ENCODE measurements at regions not wholly inside any gene's neighbourhood (a gene's known extent, or its start where the extent isn't known, plus 50 kb on each side); places are given as distances from the start of the nearest gene placed in this dataset.
"Not testable (repeated sequence)": the region's sequence is repeated elsewhere in the genome, so short reads cannot be mapped to it uniquely, and the experiment has no call there.

- not testable (repeated sequence) for H3K9ac ChIP-seq (ENCODE audit: low read depth, low read length); H3K4me3 ChIP-seq (ENCODE audit: low read length); H3K4me2 ChIP-seq (ENCODE audit: low read length); H3K36me3 ChIP-seq (ENCODE audit: insufficient read depth, low read length); H3K9me3 ChIP-seq (replicated peaks; ENCODE audit: low read length); H3K27me3 ChIP-seq (ENCODE audit: control insufficient read depth, insufficient read depth, low read length); H3K4me1 ChIP-seq (ENCODE audit: control insufficient read depth, insufficient read depth, low read length)
These were observed 129.6 kb downstream of the ART5 start for GRCh38 chr11:3512133-3512703.

DNA sequence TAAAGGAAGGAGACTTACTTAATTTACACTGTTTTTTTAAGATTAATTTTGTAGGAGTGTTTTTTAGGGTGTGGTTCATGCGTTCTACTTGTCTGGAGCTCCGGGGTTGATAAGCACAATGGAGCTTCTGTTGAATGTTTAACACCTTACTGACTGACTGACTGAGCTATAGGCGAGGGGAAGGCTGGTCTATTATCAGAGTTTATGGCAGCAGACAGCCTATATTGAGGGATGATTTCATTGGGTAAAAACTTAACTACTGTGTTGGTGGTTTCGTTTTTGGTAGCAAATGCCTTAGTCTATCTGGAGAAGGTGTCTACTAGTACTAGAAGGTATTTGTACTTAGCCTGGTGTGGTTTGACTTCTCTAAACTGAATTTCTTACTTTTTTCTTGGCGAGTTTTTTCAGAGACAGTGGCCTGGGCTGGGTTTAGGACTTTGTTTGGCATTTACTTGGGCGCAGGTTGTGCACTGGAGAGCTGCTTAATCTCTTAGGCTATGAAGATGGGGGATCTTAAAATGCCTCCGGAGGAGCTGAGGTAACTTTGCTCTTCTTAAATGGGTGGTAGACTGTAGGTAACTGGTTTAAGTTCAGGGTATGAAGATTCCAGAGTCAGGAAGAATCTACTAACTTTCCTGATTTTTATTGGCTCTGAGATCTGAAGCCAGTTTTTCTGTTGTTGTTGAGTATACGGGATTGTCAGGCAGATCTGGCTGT, 130.2 kb downstream of the ART5 start:
- H3K4me2 ChIP-seq (ENCODE audit: low read length); H3K4me1 ChIP-seq (ENCODE audit: control insufficient read depth, insufficient read depth, low read length); H3K9ac ChIP-seq (ENCODE audit: low read depth, low read length); H3K36me3 ChIP-seq (ENCODE audit: insufficient read depth, low read length); H3K4me3 ChIP-seq (ENCODE audit: low read length); H3K9me3 ChIP-seq (replicated peaks; ENCODE audit: low read length); H3K27me3 ChIP-seq (ENCODE audit: control insufficient read depth, insufficient read depth, low read length): not testable (repeated sequence)

GRCh38 chr11:3509563-3509962, 130.6 kb upstream of the ZNF195 start:
- not testable (repeated sequence) for H3K4me1 ChIP-seq (ENCODE audit: control insufficient read depth, insufficient read depth, low read length); H3K4me3 ChIP-seq (ENCODE audit: low read length); H3K4me2 ChIP-seq (ENCODE audit: low read length); H3K9me3 ChIP-seq (replicated peaks; ENCODE audit: low read length); H3K9ac ChIP-seq (ENCODE audit: low read depth, low read length); H3K36me3 ChIP-seq (ENCODE audit: insufficient read depth, low read length); H3K27me3 ChIP-seq (ENCODE audit: control insufficient read depth, insufficient read depth, low read length)

DNA sequence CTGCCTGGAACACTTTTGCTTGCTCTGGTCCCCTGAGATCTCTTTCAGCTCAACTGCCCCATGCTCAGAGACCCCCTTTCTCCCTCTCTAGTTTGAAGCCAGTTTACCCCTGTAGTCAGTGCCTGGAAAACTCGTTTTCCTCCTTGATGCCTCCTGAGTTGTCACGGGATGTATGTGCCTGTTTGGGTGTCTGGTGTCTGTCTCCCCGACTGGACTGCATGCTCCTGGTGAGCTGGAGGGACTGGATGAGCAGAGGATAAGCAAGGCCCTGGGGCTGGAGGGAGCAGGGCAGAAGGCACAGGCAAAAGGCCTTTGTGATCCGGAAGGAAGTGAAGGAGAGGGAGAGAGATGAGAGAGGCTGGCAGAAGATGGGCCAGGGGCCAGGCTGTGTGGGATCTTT, 120.3 kb upstream of the ZNF195 start:
- H3K36me3 ChIP-seq (ENCODE audit: insufficient read depth, low read length); H3K4me2 ChIP-seq (ENCODE audit: low read length); H3K9me3 ChIP-seq (replicated peaks; ENCODE audit: low read length); H3K27me3 ChIP-seq (ENCODE audit: control insufficient read depth, insufficient read depth, low read length); H3K9ac ChIP-seq (ENCODE audit: low read depth, low read length); H3K4me1 ChIP-seq (ENCODE audit: control insufficient read depth, insufficient read depth, low read length); H3K4me3 ChIP-seq (ENCODE audit: low read length): not testable (repeated sequence)

GRCh38 chr11:3498356-3498755, 119.4 kb upstream of the ZNF195 start:
- not testable (repeated sequence) for H3K36me3 ChIP-seq (ENCODE audit: insufficient read depth, low read length); H3K4me1 ChIP-seq (ENCODE audit: control insufficient read depth, insufficient read depth, low read length); H3K9me3 ChIP-seq (replicated peaks; ENCODE audit: low read length); H3K27me3 ChIP-seq (ENCODE audit: control insufficient read depth, insufficient read depth, low read length); H3K4me2 ChIP-seq (ENCODE audit: low read length); H3K4me3 ChIP-seq (ENCODE audit: low read length); H3K9ac ChIP-seq (ENCODE audit: low read depth, low read length)

GRCh38 chr11:3493152-3493551, 114.2 kb upstream of the ZNF195 start:
- not testable (repeated sequence) for H3K4me2 ChIP-seq (ENCODE audit: low read length); H3K27me3 ChIP-seq (ENCODE audit: control insufficient read depth, insufficient read depth, low read length); H3K9me3 ChIP-seq (replicated peaks; ENCODE audit: low read length); H3K4me3 ChIP-seq (ENCODE audit: low read length); H3K36me3 ChIP-seq (ENCODE audit: insufficient read depth, low read length); H3K4me1 ChIP-seq (ENCODE audit: control insufficient read depth, insufficient read depth, low read length); H3K9ac ChIP-seq (ENCODE audit: low read depth, low read length)

GRCh38 chr11:3488003-3488402, 109.1 kb upstream of the ZNF195 start:
- H3K9ac ChIP-seq (ENCODE audit: low read depth, low read length); H3K4me2 ChIP-seq (ENCODE audit: low read length): not testable (repeated sequence)

DNA sequence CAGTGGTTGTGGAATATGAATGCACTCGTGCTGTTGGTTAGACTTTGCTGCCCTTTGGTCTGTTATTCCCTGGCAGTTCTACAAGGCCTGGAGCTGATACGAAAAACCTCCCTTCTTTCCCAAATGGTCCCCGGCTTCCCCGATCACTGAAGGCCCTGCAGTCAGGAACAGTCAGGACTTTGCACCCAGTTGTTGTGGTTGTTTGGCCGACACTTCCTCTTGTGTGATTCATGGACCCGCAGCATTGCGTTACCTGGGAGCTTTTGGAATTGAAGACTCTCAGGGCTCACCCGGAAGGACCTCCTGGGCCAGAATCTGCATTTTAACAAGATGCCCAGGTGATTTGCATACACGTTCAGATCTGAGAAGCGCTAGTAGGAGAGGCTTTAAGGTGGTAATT, 106.8 kb upstream of the ZNF195 start:
- H3K9me3 ChIP-seq (replicated peaks; ENCODE audit: low read length); H3K27me3 ChIP-seq (ENCODE audit: control insufficient read depth, insufficient read depth, low read length); H3K9ac ChIP-seq (ENCODE audit: low read depth, low read length); H3K4me3 ChIP-seq (ENCODE audit: low read length); H3K4me2 ChIP-seq (ENCODE audit: low read length); H3K4me1 ChIP-seq (ENCODE audit: control insufficient read depth, insufficient read depth, low read length); H3K36me3 ChIP-seq (ENCODE audit: insufficient read depth, low read length): not testable (repeated sequence)

More at GRCh38 chr11:3488003-3488402, 109.1 kb upstream of the ZNF195 start:
- not testable (repeated sequence) for H3K36me3 ChIP-seq (ENCODE audit: insufficient read depth, low read length); H3K9me3 ChIP-seq (replicated peaks; ENCODE audit: low read length); H3K27me3 ChIP-seq (ENCODE audit: control insufficient read depth, insufficient read depth, low read length); H3K4me3 ChIP-seq (ENCODE audit: low read length); H3K4me1 ChIP-seq (ENCODE audit: control insufficient read depth, insufficient read depth, low read length)

DNA sequence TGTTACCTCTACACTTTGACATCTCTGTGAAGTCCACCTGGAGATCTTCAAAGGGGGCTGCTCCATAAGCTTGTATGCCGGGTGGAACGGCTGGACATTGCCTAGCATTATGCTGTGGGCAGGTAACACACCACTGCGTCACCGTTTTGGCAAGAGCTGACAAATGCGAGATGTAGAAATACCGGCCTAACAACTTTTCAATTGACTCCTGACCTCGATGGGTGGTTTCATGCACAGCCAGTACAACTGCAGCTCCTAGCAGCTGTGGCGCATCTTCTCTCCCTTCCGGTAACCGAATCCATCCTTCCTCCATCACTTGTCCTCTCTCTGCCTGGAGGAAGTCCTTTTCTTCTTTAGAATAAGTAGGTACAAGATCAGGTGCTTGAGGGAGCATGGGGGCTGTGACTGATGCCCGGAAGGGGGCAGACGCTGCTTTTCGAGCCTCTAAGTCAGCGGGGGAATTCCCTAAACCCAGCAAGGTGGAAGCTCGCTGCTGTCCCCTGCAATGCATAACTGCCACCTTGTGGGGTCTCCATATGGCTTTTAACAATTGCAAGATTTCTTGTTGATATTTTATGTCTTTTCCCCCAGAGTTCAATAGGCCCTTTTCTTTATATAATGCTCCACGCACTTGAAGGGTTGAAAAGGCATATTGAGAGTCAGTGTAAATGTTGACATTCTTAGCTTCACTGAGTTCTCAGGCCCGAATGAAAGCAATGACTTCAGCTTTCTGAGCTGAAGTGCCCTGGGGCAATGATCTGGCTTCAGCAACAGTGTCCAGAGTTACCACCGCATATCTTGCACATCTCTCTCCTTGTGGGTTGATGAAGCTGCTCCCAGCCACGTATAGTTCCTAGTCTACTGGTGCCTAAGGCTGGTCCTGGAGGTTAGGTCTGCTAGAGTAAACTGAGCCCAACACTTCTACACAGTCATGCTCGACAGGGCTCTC, 98.3 kb upstream of the ZNF195 start:
- H3K4me1 ChIP-seq (ENCODE audit: control insufficient read depth, insufficient read depth, low read length); H3K4me2 ChIP-seq (ENCODE audit: low read length); H3K27me3 ChIP-seq (ENCODE audit: control insufficient read depth, insufficient read depth, low read length); H3K4me3 ChIP-seq (ENCODE audit: low read length); H3K9ac ChIP-seq (ENCODE audit: low read depth, low read length); H3K9me3 ChIP-seq (replicated peaks; ENCODE audit: low read length); H3K36me3 ChIP-seq (ENCODE audit: insufficient read depth, low read length): not testable (repeated sequence)

DNA sequence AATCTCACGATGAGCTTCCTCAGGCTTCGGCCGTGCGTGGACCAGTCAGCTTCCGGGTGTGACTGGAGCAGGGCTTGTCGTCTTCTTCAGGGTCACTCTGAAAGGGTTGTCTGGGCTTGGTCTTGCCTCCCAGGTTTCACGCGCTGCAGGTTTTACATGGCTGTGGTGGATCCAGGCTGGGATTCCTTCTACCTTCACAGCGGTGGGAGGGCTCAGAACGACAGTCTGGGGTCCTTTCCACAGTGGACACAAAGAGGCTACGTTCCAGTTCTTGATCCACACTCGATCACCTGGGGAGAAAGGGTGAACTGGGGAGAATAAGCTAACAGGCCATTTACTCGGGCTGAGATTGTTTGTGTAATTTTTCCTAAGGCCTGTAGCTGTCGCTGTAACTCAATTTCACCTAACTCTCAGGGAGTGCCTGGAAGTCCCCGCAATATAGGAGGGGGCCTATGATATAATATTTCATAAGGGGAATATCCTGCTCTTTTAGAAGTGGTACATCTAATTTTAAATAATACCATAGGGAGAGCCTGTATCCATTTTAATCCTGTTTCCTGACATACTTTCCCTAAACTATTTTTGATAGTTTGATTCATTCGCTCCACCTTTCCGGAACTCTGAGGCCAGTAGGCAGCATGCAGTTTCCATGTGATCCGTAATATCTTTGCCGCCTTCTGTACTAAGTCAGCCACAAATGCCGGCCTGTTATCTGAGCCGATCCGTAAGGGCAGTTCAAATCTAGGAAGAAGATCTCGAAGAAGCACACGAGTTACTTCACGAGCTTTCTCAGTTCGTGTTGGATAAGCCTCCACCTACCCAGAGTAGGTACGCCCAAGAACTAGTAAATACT, 97.4 kb upstream of the ZNF195 start:
- H3K4me2 ChIP-seq (ENCODE audit: low read length); H3K36me3 ChIP-seq (ENCODE audit: insufficient read depth, low read length); H3K9me3 ChIP-seq (replicated peaks; ENCODE audit: low read length); H3K4me3 ChIP-seq (ENCODE audit: low read length); H3K9ac ChIP-seq (ENCODE audit: low read depth, low read length); H3K27me3 ChIP-seq (ENCODE audit: control insufficient read depth, insufficient read depth, low read length); H3K4me1 ChIP-seq (ENCODE audit: control insufficient read depth, insufficient read depth, low read length): not testable (repeated sequence)

DNA sequence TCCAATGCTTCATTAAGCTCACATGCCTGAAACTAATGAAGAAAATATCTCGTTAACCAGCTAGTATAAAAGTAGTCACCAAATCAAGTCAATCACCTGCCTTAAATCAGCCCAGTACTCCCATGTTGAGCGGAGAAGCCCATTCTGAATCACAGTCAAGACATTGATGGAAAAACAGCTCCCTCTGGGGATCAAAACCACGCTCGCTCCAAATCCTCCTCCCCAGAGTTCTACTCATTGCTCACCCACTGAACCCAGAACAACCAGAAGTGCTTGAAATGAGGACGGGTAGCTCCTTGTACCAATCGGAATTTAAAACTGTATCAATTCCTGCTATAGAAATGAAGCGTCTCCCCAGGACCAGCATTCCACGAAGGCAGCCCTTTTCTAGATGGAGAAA, 90.0 kb upstream of the ZNF195 start:
- H3K9ac ChIP-seq (ENCODE audit: low read depth, low read length); H3K4me1 ChIP-seq (ENCODE audit: control insufficient read depth, insufficient read depth, low read length); H3K4me3 ChIP-seq (ENCODE audit: low read length); H3K27me3 ChIP-seq (ENCODE audit: control insufficient read depth, insufficient read depth, low read length); H3K9me3 ChIP-seq (replicated peaks; ENCODE audit: low read length); H3K4me2 ChIP-seq (ENCODE audit: low read length); H3K36me3 ChIP-seq (ENCODE audit: insufficient read depth, low read length): not testable (repeated sequence)
